Neural crest cell (in vitro differentiated cells): ENCODE measurements at regions not wholly inside any gene's neighbourhood (a gene's known extent, or its start where the extent isn't known, plus 50 kb on each side); places are given as distances from the start of the nearest gene placed in this dataset.

Experiments
- DNase-seq: peaks from one replicate; pipeline ENCODE4 v3.0.0; 2021; ENCODE audit warnings: low read depth, mixed read lengths, low spot score
- H3K27ac Mint-ChIP-seq: one replicate; pipeline ENCODE4 v1.8.0; 2021; ENCODE audit warnings: mild to moderate bottlenecking, mixed read lengths; ENCODE audit not compliant: unreplicated experiment
- H3K27me3 Mint-ChIP-seq: 2 replicates; pipeline ENCODE4 v1.8.0; 2021; ENCODE audit warnings: low read depth, mild to moderate bottlenecking, mixed read lengths
- H3K36me3 Mint-ChIP-seq: 2 replicates; pipeline ENCODE4 v1.8.0; 2021; ENCODE audit warnings: low read depth, mild to moderate bottlenecking, mixed read lengths
- H3K4me1 Mint-ChIP-seq: 2 replicates; pipeline ENCODE4 v1.8.0; 2021; ENCODE audit warnings: mixed read lengths
- H3K4me3 Mint-ChIP-seq: one replicate; pipeline ENCODE4 v1.8.0; 2021; ENCODE audit warnings: mild to moderate bottlenecking, mixed read lengths
- H3K9me3 Mint-ChIP-seq: 2 replicates; pipeline ENCODE4 v1.8.0; 2021; ENCODE audit warnings: mixed read lengths
- TF ChIP-seq, protein P1 (sequence below): fragments of 200-600 bp; sonication (generic); conservative IDR thresholded peaks from 2 replicates; pipeline ENCODE4 v1.5.0; 2021; ENCODE audit warnings: antibody characterized with exemption, mild to moderate bottlenecking

DNA sequence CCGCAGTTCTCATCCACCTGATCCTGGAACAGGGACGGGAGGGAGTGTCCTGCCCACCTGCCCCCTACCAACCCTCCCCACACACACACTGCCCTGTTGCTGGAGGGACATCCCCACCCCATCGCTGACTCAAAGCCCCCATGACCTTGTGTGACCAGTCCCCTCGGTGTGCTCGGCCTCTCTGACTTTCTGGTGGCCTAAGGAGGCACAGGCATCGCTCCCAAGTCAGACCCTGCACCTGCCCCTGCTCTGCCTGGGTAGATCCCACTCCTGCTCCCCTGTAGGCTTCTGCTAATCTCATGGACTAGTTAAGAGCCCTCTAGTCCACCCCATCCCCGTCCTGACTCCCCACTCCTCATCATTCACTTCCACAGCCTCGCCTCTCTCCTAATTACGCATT is 58.8 kb upstream of the DOCK1 start:
- Mint-ChIP-seq H3K27me3 (no peaks in the 10 kb centered on the region), H3K4me1 (peaks cover 16% of the 10 kb centered on the region), H3K36me3 (no peaks in the 10 kb centered on the region), H3K9me3 (no peaks in the 10 kb centered on the region), H3K27ac (no peak overlapping the region), H3K4me3 (no peak overlapping the region)
- DNase-seq: no peak
- TF ChIP-seq, protein P1, sequence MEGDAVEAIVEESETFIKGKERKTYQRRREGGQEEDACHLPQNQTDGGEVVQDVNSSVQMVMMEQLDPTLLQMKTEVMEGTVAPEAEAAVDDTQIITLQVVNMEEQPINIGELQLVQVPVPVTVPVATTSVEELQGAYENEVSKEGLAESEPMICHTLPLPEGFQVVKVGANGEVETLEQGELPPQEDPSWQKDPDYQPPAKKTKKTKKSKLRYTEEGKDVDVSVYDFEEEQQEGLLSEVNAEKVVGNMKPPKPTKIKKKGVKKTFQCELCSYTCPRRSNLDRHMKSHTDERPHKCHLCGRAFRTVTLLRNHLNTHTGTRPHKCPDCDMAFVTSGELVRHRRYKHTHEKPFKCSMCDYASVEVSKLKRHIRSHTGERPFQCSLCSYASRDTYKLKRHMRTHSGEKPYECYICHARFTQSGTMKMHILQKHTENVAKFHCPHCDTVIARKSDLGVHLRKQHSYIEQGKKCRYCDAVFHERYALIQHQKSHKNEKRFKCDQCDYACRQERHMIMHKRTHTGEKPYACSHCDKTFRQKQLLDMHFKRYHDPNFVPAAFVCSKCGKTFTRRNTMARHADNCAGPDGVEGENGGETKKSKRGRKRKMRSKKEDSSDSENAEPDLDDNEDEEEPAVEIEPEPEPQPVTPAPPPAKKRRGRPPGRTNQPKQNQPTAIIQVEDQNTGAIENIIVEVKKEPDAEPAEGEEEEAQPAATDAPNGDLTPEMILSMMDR: no peak

DNA sequence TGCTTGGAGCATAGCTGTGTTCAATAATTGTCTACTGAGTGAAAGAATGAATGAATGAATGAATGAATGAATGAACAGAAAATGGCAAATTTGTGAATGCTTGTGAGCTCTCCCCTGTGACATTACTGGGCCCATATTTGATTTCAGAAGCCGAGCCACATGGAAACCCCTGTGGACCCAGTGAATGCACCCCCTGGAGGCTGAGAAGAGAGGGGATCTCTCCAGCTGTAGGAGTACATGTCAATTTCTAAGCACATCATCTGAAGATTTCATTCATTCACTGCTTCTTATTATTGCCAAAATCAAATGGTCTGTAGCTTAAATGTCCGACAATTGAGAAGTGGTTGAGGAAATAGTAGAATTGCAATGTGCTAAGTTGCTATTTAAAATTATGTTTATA is 58.3 kb upstream of the DOCK1 start:
- Mint-ChIP-seq H3K36me3 (no peaks in the 10 kb centered on the region), H3K4me3 (no peak overlapping the region), H3K4me1 (peaks cover 12% of the 10 kb centered on the region), H3K27ac (no peak overlapping the region), H3K27me3 (no peaks in the 10 kb centered on the region), H3K9me3 (no peaks in the 10 kb centered on the region)
- DNase-seq: no peak
- TF ChIP-seq, protein P1: no peak

DNA sequence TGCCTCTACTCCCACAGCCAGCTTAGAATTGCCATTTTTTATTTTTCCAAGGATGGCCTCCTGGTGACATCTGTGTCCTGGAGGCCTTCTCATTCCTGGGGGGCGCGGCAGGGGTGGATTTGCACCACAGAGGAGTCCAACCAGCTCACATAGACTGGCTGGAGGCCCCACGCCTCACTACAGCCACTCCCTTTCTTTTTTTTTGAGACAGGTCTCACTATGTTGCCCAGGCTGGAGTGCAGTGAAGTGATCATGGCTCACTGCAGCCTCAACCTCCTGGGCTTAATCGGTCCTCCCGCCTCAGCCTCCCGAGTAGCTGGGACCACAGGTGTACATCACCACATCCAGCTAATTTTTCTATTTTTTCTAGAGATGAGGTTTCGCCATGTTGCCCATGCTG is 57.6 kb upstream of the DOCK1 start:
- Mint-ChIP-seq H3K36me3 (no peaks in the 10 kb centered on the region), H3K4me1 (peaks cover 6% of the 10 kb centered on the region), H3K27ac (no peak overlapping the region), H3K27me3 (no peaks in the 10 kb centered on the region), H3K9me3 (no peaks in the 10 kb centered on the region), H3K4me3 (no peak overlapping the region)
- no peak for DNase-seq
- TF ChIP-seq, protein P1: no peak

DNA sequence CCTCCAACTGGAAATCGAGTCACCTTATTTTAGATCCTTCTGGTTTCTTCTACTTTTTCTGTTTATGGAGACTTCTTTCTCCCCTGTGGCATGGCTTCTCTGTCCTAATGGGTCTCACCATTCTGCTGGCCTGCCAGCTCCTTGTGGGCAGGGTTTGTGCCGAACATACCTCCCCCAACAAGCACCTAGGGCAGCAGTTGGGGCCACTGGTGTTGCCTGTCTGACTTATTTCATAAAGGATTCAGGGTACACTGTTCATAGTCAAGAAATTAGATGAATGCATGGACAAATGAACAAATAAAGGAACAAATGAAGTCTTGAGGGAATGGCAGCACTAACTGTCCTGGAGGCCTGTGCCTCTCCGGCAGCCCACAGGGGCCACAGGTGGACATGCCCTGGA is 55.6 kb upstream of the DOCK1 start:
- no peak for DNase-seq
- TF ChIP-seq, protein P1: no peak
- H3K4me1 Mint-ChIP-seq: no peaks in the 10 kb centered on the region
- no peaks in the 10 kb centered on the region for H3K36me3 Mint-ChIP-seq
- no peak overlapping the region for H3K4me3 Mint-ChIP-seq
- peak overlapping the region; percentile 67 for H3K27ac Mint-ChIP-seq
- no peaks in the 10 kb centered on the region for H3K9me3 Mint-ChIP-seq
- no peaks in the 10 kb centered on the region for H3K27me3 Mint-ChIP-seq

DNA sequence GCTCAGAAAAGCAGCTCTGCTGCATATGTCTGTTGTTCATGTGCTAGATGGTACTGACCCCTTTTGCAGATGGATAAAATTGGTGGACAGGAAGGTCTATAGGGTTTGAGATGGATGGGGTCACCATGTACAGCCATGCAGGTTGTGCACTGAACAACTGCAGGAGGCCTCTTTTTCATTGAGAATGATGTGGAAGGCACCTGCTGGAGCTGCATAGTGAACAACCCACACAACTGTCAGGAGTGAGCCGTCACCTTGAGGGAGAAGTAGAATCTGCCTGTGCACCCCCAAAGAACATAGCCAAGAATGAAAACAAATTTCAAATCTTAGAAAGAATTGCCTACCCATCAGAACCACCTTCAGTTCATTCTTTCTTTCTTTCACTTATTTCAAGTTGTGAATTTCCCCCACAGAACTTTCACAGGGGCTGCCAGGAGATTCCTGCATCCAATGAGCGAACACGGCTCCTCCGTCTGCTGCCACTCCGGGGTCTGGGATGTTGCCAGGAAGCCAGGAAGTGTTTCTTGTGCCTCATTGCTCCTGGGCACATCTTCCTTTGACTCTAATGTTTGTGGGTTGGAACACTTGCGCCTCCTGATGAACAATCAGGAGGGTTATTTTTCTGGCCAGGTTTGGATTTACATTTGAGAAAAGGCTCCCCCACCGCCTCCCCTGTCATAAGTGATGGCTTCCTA is 53.7 kb upstream of the DOCK1 start:
- no peaks in the 10 kb centered on the region for H3K4me1 Mint-ChIP-seq
- H3K9me3 Mint-ChIP-seq: no peaks in the 10 kb centered on the region
- H3K27me3 Mint-ChIP-seq: no peaks in the 10 kb centered on the region
- DNase-seq: no peak
- no peaks in the 10 kb centered on the region for H3K36me3 Mint-ChIP-seq
- no peak overlapping the region for H3K4me3 Mint-ChIP-seq
- TF ChIP-seq, protein P1: no peak
- no peak overlapping the region for H3K27ac Mint-ChIP-seq
